ENCODE measurements at regions not wholly inside any gene's neighbourhood (a gene's known extent, or its start where the extent isn't known, plus 50 kb on each side); places are given as distances from the start of the nearest gene placed in this dataset.

- Histone ChIP-seq H3K27me3 (ENCODE audit: control insufficient read depth, insufficient read depth, low read length) (no peaks in the 10 kb centered on the region), H3K4me3 (ENCODE audit: low read depth in 2 of 2, low read length in 2 of 2) (no peak overlapping the region), H3K36me3 (ENCODE audit: control insufficient read depth, insufficient read depth, low read length) (no peaks in the 10 kb centered on the region; the same call in 1 of the 2 replicates), H3K4me1 (ENCODE audit: control insufficient read depth, insufficient read depth, low read length) (no peaks in the 10 kb centered on the region), H3K9me3 (ENCODE audit: control insufficient read depth, insufficient read depth, low read depth, low read length) (no peaks in the 10 kb centered on the region), H3K27ac (ENCODE audit: low read length) (no peak overlapping the region)
- ChIA-PET CTCF (interaction anchor here (0.8 kb wide), 1 partner anchor 123 kb away, joined by 6 read pairs; no protein-coding TSS in a partner anchor), POLR2A (interaction anchor here (0.7 kb wide), 2 partner anchors 29 to 264 kb away, joined by 3 to 8 read pairs; no protein-coding TSS in a partner anchor)
- DNase-seq (ENCODE audit: low read depth, low spot score): no peak
- no peak for ATAC-seq
- intact Hi-C loops (cut with micrococcal nuclease; ENCODE audit: unreplicated experiment): no loop called here
- TF ChIP-seq CTCF (IDR thresholded peaks at IDR 0.05): no peak
- TF ChIP-seq POLR2AphosphoS5 (IDR thresholded peaks at IDR 0.05; ENCODE audit: low read depth, low read length): no peak
- no peak for TF ChIP-seq TCF7L2 (IDR thresholded peaks at IDR 0.05; ENCODE audit: low read depth, low read length)
- TF ChIP-seq SIN3A (IDR thresholded peaks at IDR 0.05; ENCODE audit: borderline replicate concordance, insufficient read depth, low read depth, low read length): no peak
- no peak for TF ChIP-seq REST (IDR thresholded peaks at IDR 0.05; ENCODE audit: insufficient read depth in 1 of 2, low read depth in 2 of 2, low read length in 1 of 2)
- BruUV-seq (replicated peaks): no TSS peak
- in situ Hi-C loops (cut with HindIII; ENCODE audit: low pct_unique_long_range_greater_than_20kb, low sequenced_read_pairs): no loop called here
Measured at GRCh38 chr6:4396044-4396443, 260.7 kb upstream of the ECI2 start.

- DNase-seq (ENCODE audit: low read depth, low spot score) (no peak), ATAC-seq (no peak)
- BruUV-seq (replicated peaks): no TSS peak
- in situ Hi-C loops (cut with HindIII; ENCODE audit: low pct_unique_long_range_greater_than_20kb, low sequenced_read_pairs): no loop called here
- TF ChIP-seq POLR2AphosphoS5 (IDR thresholded peaks at IDR 0.05; ENCODE audit: low read depth, low read length) (no peak), TCF7L2 (IDR thresholded peaks at IDR 0.05; ENCODE audit: low read depth, low read length) (no peak), CTCF (IDR thresholded peaks at IDR 0.05) (no peak), REST (IDR thresholded peaks at IDR 0.05; ENCODE audit: insufficient read depth in 1 of 2, low read depth in 2 of 2, low read length in 1 of 2) (no peak), SIN3A (IDR thresholded peaks at IDR 0.05; ENCODE audit: borderline replicate concordance, insufficient read depth, low read depth, low read length) (no peak)
- no peaks in the 10 kb centered on the region for H3K9me3 ChIP-seq (ENCODE audit: control insufficient read depth, insufficient read depth, low read depth, low read length)
- POLR2A ChIA-PET: interaction anchor here (0.7 kb wide), 1 partner anchor 263 kb away, joined by 8 read pairs; no protein-coding TSS in a partner anchor
- H3K27ac ChIP-seq (ENCODE audit: low read length): no peak overlapping the region
- H3K4me3 ChIP-seq (ENCODE audit: low read depth in 2 of 2, low read length in 2 of 2): no peak overlapping the region
- no peaks in the 10 kb centered on the region for H3K4me1 ChIP-seq (ENCODE audit: control insufficient read depth, insufficient read depth, low read length)
- H3K27me3 ChIP-seq (ENCODE audit: control insufficient read depth, insufficient read depth, low read length): no peaks in the 10 kb centered on the region
- CTCF ChIA-PET: interaction anchor here (0.7 kb wide), 1 partner anchor 36 kb away, joined by 3 read pairs; no protein-coding TSS in a partner anchor
- intact Hi-C loops (cut with micrococcal nuclease; ENCODE audit: unreplicated experiment): no loop called here
- H3K36me3 ChIP-seq (ENCODE audit: control insufficient read depth, insufficient read depth, low read length): no peaks in the 10 kb centered on the region; the same call in 1 of the 2 replicates
Measured at GRCh38 chr6:4395386-4395785, 260.0 kb upstream of the ECI2 start.

Data from Panc1 (cell line).